ENCODE measurements at regions not wholly inside any gene's neighbourhood (a gene's known extent, or its start where the extent isn't known, plus 50 kb on each side); places are given as distances from the start of the nearest gene placed in this dataset.

- DNase-seq (no peak), ATAC-seq (ENCODE audit: low FRiP score in 2 of 2) (no peak)
- no peak overlapping the region for H3K27ac ChIP-seq
- no peaks in the 10 kb centered on the region for H3K36me3 ChIP-seq
- WGBS, 2 donors, result 89 to 94% methylated on average over 12 of the region's 12 CpGs
- no peaks in the 10 kb centered on the region for H3K9me3 ChIP-seq
- no peak for TF ChIP-seq EP300 (IDR thresholded peaks at IDR 0.05)
- TF ChIP-seq CTCF (IDR thresholded peaks at IDR 0.05), result no peak
- no peak for TF ChIP-seq POLR2AphosphoS5 (IDR thresholded peaks at IDR 0.05)
- H3K4me3 ChIP-seq, result no peak overlapping the region
- H3K27me3 ChIP-seq, result no peaks in the 10 kb centered on the region
- H3K4me1 ChIP-seq, result no peaks in the 10 kb centered on the region
Observed at GRCh38 chr9:126107693-126108092, 218.9 kb upstream of the MVB12B start.

- 23 to 33% methylated on average over 9 to 11 of the region's 11 CpGs for WGBS, 2 donors
- DNase-seq (no peak), ATAC-seq (ENCODE audit: low FRiP score in 2 of 2) (no peak)
- Histone ChIP-seq H3K27ac (no peak overlapping the region), H3K27me3 (no peaks in the 10 kb centered on the region), H3K9me3 (no peaks in the 10 kb centered on the region), H3K4me3 (no peak overlapping the region), H3K36me3 (no peaks in the 10 kb centered on the region), H3K4me1 (no peaks in the 10 kb centered on the region)
- TF ChIP-seq POLR2A (IDR thresholded peaks at IDR 0.05), result no peak
- TF ChIP-seq POLR2AphosphoS5 (IDR thresholded peaks at IDR 0.05), result no peak
- no peak for TF ChIP-seq EP300 (IDR thresholded peaks at IDR 0.05)
- TF ChIP-seq CTCF (IDR thresholded peaks at IDR 0.05), result no peak
Observed at GRCh38 chr9:126108240-126108639, 218.4 kb upstream of the MVB12B start.

- no peak for DNase-seq
Observed at GRCh38 chr9:126109575-126109974, 217.1 kb upstream of the MVB12B start.

GRCh38 chr9:126111556-126111955, 215.1 kb upstream of the MVB12B start:
- no peaks in the 10 kb centered on the region for H3K36me3 ChIP-seq
- 80% methylated on average over 3 to 5 of the region's 5 CpGs for WGBS, 2 donors
- H3K27me3 ChIP-seq, result no peaks in the 10 kb centered on the region
- no peak for DNase-seq
- no peaks in the 10 kb centered on the region for H3K4me1 ChIP-seq
- no peak for ATAC-seq (ENCODE audit: low FRiP score in 2 of 2)
- no peak for TF ChIP-seq EP300 (IDR thresholded peaks at IDR 0.05)
- no peak for TF ChIP-seq POLR2A (IDR thresholded peaks at IDR 0.05)
- no peak for TF ChIP-seq CTCF (IDR thresholded peaks at IDR 0.05)
- no peak for TF ChIP-seq POLR2AphosphoS5 (IDR thresholded peaks at IDR 0.05)
- no peak overlapping the region for H3K27ac ChIP-seq
- H3K9me3 ChIP-seq, result no peaks in the 10 kb centered on the region
- no peak overlapping the region for H3K4me3 ChIP-seq

More at GRCh38 chr9:126109575-126109974, 217.1 kb upstream of the MVB12B start:
- no peaks in the 10 kb centered on the region for H3K4me1 ChIP-seq
- H3K27ac ChIP-seq, result no peak overlapping the region
- no peaks in the 10 kb centered on the region for H3K9me3 ChIP-seq
- H3K4me3 ChIP-seq, result no peak overlapping the region
- TF ChIP-seq POLR2A (IDR thresholded peaks at IDR 0.05) (no peak), CTCF (IDR thresholded peaks at IDR 0.05) (no peak), EP300 (IDR thresholded peaks at IDR 0.05) (no peak), POLR2AphosphoS5 (IDR thresholded peaks at IDR 0.05) (no peak)
- H3K36me3 ChIP-seq, result no peaks in the 10 kb centered on the region
- no peak for ATAC-seq (ENCODE audit: low FRiP score in 2 of 2)
- H3K27me3 ChIP-seq, result no peaks in the 10 kb centered on the region

- Histone ChIP-seq H3K27me3 (no peaks in the 10 kb centered on the region), H3K4me1 (no peaks in the 10 kb centered on the region), H3K9me3 (no peaks in the 10 kb centered on the region), H3K4me3 (no peak overlapping the region), H3K27ac (no peak overlapping the region), H3K36me3 (no peaks in the 10 kb centered on the region)
- TF ChIP-seq EP300 (IDR thresholded peaks at IDR 0.05), result no peak
- TF ChIP-seq POLR2AphosphoS5 (IDR thresholded peaks at IDR 0.05), result no peak
- no peak for TF ChIP-seq CTCF (IDR thresholded peaks at IDR 0.05)
- no peak for TF ChIP-seq POLR2A (IDR thresholded peaks at IDR 0.05)
- 77 to 81% methylated on average over 9 to 11 of the region's 11 CpGs for WGBS, 2 donors
- no peak for ATAC-seq (ENCODE audit: low FRiP score in 2 of 2)
- no peak for DNase-seq
Observed at GRCh38 chr9:126112135-126112720, 214.4 kb upstream of the MVB12B start.
